Stimulated activated CD4-positive, alpha-beta T cell treated with anti-CD3 and anti-CD28 coated beads, Interleukin-12 subunit alpha, Interleukin-12 subunit beta, amount 100 ng/mL, for 48 hours (primary cell): ENCODE measurements at regions not wholly inside any gene's neighbourhood (a gene's known extent, or its start where the extent isn't known, plus 50 kb on each side); places are given as distances from the start of the nearest gene placed in this dataset.

Experiments
- DNase-seq, 3 donors: peaks; one replicate each; pipeline ENCODE4 v3.0.0-alpha.2; 2020; ENCODE audit warnings: low read depth in 2 of 3, low spot score in 1 of 3

DNA sequence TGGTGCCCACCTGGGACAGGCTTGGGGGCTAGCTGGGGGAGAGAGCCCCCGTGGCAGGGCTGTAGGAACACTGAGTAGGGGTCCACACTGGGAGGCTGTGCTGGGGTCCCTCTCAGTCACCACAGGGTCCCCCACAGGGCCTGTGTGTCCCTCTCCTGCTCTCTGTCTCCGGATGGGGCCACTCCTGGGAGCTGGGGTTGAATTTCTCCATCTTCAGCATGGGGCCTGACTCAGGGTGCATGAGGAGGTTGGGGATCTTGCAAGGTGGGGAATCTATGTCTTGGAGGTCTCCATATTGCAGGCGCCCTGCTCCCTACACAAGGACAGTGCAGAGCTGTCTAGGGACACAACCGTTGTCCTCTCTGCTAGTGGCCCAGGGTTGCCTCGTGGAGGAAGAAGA is 78.7 kb upstream of the HDAC4 start:
- no peak for DNase-seq

DNA sequence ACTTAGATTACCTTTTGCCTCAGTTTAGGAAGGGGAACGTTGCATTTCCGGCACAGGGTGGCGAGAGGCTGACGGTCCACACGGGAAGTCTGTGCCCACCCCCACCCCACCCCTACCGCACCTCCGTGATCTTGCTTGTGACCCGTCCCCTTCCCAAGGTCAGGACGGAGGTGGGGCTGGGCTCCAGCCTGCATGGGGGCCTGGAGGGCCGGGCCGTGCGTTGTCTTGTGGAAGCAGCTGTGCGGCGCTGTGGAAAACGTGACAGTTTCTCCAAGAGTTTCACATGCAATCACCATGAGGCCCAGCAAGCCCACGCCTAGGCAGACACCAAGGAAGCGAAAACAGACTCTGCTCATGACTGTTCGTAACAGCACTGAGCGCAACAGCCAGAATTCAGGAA is 76.8 kb upstream of the HDAC4 start:
- DNase-seq, result no peak

DNA sequence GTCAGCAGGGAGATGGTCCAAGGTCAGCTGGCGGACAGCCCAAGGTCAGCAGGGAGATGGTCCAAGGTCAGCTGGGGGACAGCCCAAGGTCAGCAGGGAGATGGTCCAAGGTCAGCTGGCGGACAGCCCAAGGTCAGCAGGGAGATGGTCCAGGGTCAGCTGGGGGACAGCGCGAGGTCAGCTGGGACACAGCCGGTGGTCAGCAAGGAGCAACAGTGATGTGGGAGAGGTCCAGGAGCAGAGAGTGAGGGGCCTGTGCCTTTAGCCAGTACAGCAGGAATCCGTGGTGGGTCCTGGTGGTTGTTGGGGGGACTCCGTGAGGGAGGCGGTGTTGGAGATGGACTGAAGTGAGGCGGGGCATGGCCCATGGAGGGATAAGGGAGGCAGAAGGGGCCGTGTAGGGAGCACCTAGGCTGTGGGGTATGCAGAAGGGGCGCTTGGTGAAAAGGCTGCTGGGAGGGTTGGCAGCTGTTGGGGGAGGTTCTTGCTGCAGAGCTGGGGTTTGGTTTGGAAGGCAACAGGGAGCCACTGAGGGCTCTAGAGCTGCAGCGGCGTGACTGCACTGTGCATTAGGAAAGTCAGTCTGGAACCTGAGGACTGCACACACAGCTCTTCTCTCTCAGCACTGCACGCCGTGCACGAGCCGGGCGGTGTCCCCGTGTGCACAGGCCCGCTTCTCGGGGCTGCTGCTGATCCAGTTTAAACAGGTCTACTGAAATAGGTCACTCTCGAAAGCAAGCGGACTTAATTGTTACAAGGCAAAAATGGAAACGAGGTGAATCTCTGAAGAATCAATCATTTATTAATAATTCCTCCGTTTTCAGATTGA is 76.2 kb upstream of the HDAC4 start:
- DNase-seq, result no peak

DNA sequence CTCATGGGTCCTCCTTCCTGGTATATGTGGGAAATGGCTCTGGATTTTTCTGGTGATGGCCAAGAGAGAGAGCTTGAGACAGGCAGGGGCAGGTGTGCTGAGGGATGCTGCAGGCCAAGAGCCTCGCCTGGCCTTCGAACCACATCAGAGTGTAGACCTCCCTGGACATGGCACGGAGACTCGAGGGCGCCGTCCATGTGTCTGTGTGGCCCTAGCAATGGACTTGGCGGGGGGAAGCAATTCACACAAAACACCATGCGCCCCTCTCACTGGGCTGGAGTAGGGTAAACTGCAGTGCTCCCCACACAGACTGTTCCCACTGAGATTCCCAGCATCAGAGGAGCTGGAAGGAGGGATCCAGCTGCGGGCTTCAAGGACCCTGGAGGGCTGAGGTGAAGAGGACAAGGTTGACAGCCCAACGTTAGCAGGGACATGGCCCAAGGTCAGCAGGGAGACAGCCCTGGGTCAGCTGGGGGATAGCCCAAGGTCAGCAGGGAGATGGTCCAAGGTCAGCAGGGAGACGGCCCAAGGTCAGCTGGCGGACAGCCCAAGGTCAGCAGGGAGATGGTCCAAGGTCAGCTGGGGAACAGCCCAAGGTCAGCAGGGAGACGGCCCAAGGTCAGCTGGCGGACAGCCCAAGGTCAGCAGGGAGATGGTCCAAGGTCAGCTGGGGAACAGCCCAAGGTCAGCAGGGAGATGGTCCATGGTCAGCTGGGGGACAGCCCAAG is 75.4 kb upstream of the HDAC4 start:
- no peak for DNase-seq

- no peak for DNase-seq
Observed at GRCh38 chr2:239475161-239476028, 74.6 kb upstream of the HDAC4 start.

DNA sequence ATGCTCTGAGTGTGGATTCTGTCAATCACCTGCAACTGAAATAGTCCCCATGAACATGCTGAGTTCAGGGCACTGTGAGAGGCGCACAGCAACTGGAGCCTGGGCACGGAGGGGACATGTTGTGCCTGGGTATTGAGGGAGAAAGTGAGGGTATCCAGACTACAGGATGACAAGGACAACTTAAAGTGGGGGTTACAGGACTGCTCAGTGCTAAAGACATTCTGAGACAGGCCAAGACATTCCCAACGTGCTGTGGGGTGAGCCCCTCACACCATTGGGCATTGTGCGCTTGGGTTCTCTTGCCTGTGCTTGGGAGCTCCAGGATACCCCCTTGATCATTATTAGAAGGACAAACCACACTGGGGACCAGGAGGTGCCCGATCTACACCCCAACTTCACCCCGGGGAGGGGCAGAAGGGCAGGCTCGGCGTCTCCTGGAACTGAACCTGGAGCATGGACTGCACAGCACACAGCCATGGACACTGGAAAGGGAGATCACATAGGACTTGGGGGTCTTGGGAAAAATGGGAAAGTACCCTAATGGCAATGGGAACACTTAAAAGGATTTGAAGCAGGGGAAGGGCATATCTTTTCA is 72.5 kb upstream of the HDAC4 start:
- no peak for DNase-seq

- no peak for DNase-seq
Observed at GRCh38 chr2:239472235-239472775, 71.5 kb upstream of the HDAC4 start.

DNA sequence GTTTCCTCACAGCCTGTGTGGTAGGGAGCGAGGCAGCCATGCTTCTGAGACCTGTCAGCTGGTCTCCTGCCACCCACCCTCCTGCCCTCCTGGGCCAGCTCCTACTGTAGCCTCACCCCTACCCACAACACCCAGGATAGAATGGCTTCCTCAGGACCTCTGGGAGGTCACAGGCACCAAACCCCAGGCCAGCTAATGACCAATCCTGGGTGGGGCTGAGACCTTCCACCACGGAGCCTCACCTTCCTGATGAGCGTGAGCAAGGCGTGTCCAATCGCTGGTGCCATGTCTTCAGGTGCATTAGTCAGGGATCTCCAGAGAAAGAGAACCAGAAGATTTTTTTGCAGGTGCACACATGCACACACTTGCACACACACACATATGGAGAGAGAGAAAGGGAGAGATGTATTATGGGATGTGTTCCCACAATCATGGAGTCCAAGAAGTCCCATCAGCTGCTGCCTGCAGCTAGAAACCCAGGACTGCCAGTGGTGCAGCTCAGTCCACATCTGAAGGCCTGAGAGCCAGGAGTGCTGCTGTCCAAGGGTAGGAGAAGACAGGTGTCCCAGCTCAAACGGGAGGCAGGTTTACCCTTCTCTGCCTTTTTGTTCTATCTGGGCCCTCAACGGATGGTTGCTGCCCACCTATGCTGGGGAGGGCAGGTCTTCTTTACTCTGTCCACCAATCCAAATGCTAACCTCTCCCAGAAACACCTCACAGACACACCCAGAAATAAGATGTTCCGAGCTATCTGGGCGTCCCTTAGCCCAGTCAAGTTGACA is 70.4 kb upstream of the HDAC4 start:
- no peak for DNase-seq

DNA sequence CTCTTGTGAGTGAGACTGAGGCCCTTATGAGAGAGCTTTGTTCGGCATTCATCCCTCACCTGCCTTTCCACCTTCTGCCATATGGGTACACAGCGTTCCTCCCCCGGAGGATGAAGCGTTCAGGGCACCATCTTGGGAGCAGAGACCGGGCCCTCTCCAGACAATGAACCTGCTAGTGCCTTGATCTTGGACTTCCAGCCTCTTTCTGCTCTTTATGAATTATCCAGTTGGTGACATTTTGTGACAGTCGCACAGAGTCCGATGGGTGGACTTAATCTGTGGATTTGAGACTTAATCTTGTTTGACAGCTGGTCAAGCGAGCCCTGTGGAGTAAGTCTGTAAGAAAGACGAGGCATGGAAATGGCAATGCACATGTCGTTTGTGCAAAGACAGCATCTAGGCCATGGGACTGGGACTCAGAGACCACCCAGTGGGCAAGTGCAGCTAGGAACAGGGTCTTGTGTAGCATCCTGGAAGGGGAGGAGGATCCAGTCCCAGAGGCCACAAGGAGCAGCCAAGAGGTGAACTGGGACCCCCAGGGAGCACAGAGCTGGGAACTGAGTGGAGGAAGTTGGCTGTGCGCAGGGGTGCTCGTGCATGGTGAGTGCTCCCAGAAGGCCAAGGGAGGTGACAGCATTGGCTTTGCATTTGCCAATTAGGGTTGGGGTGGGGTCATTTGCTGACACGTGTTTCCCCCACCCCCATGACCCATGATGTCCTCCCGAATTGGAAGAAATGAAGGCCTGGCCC is 69.5 kb upstream of the HDAC4 start:
- no peak for DNase-seq

- no peak for DNase-seq
Observed at GRCh38 chr2:239469106-239469960, 68.5 kb upstream of the HDAC4 start.

DNA sequence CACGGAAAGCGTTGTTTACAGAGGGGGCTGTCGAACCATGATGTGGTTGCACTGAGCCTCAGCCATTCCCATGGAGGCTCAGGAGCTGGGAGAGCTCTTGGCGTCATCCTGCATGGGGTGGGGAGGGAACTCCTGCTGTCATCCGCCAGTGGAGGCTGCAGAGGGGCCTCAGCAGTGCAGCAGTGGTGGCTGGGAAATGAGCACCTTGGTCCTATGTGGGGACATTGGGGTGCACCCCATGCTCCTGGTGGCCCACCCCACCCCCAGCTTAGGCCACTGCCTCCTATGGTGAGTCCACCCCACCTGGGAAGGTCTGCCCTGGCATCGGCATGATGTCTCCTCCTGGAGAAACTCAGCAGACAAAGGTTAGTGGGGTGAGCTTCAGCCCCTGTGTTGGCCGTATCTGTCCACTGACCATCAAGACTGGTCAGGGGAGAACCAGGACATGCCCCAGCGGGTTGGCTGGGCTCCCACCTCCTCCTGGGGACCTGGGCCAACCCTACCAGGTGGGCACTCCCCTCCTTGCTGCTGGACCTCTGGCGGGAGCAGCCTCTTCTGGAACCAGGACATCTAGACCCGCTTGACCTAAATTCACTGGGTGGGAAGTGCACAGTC is 67.8 kb upstream of the HDAC4 start:
- DNase-seq, result no peak

- no peak for DNase-seq
Observed at GRCh38 chr2:239467956-239468490, 67.2 kb upstream of the HDAC4 start.

DNA sequence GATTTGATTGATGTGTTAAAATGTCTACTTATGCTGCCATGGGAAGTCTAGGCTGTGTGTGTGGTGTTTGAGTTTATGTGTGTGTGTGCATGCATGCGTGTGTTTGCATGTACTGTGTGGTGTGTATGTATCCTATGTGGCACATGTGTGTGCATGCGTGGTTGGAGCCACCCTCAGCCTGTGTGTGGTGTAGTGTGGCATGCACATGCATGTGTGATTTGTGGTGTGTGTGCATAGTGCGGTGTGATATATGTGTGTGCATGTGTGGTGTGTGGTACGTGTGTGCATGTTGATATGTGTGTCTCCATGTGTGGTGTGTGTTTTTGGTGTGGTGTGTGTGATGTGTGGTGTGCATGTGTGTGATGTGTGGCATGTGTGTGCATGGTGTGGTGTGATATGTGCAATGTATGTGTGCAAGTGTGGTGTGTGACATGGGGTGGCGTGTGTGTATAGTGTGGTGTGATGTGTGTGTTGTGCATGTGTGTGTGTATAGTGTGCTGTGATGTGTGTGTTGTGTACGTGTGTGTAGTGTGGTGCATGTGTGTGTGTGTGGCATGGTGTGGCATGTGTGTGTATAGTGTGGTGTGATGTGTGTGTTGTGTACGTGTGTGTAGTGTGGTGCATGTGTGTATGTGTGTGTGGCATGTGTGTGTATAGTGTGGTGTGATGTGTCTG is 66.6 kb upstream of the HDAC4 start:
- no peak for DNase-seq

- no peak for DNase-seq
Observed at GRCh38 chr2:239466755-239467271, 66.0 kb upstream of the HDAC4 start.

DNA sequence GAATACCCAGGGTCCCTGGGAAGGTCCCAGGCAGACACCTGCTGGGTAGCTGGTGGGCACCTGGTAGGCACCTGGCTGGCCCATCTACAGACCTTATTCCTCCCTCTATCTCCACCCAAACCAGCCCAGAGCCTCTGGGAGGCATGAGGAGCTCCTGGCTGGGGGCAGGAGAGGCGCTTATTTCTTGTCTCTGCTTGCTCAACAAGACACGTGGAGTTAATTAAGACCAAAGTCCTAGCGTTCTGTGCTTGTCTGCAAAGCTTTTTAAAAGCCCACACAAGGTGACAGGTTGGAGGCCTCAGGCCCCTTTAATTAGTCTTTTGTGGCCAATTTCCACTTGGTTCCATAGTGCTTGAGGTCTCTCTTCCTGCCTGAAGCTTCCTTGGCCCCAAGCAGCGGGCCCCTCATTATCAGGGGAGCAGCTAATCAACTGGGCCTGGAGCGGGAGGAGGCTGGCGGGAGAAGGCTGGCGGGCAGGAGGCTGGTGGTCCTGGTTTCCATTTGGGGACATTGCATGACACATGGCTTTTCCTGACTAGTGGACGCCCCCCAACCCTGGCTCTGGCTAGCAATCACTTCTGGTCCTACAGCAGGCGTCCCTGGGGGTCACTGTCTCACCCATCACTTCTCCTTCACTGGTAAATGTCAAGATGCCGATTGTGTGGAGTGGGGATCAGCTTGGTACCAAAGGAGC is 65.4 kb upstream of the HDAC4 start:
- no peak for DNase-seq
